GM21390 (cell line): ENCODE measurements at regions not wholly inside any gene's neighbourhood (a gene's known extent, or its start where the extent isn't known, plus 50 kb on each side); places are given as distances from the start of the nearest gene placed in this dataset.
"Not testable (repeated sequence)": the region's sequence is repeated elsewhere in the genome, so short reads cannot be mapped to it uniquely, and the experiment has no call there.

Source experiments
- ATAC-seq: cut with Tn5 transposase; IDR thresholded peaks from one replicate; pipeline ENCODE4 v1.9.1; 2021; ENCODE audit not compliant: unreplicated experiment

DNA sequence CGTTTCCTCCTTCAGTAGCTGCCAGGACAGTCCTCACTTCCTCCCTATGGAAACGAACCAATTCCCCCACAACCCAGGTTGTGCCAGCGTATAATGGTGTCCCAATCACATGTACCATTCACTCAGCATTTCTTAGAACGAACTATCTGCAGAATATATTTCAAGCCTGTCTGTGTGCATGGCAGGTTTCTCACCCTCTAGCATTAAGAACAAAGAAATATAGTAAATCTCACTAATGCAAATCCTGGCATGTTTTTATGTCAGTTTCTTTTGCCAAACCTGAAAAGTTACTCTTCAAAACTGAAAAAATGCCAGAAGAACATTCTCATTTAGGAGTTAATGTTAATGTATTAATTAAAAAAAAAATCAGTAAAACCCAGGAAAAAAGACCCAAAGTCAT is 405.9 kb upstream of the KLF6 start:
- no peak for ATAC-seq

DNA sequence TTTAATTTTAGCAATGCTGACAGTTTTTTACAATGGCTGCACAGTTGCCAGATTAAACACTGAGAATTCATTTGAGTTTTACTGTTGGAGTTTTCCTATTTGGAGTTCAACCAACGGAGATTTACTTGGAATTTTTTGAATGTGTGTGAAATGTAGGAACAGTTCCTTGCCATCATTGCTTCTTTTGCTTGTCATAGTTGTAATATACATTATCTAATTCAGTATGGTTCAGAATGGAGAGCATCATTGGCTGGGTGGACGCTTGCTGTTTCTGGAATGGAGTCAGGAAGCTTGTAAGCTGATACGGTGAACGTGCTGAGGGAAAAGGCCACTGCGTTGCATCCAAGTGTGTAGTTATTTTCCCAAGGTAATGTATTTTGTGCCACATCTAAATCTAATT is 404.3 kb upstream of the KLF6 start:
- ATAC-seq: no peak

DNA sequence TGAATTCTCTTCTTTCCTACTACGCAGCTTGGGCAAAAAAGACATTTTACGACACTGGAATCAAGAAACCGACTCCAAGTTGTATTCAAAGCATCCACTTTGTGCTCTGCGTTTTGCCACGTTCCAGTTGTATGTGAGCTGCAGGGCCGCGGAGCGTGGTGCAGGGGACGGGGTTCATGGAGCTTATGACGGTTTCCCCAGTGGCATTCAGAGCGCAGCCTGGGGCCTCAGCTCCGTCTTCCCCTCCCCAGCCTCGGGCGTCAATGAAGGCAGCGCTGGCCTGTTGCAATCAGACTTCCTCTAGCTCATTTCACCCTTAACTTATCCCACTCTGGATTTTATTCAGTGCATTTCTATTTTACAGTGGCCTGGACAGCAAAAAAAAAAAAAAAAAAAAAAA is 403.4 kb upstream of the KLF6 start:
- no peak for ATAC-seq

DNA sequence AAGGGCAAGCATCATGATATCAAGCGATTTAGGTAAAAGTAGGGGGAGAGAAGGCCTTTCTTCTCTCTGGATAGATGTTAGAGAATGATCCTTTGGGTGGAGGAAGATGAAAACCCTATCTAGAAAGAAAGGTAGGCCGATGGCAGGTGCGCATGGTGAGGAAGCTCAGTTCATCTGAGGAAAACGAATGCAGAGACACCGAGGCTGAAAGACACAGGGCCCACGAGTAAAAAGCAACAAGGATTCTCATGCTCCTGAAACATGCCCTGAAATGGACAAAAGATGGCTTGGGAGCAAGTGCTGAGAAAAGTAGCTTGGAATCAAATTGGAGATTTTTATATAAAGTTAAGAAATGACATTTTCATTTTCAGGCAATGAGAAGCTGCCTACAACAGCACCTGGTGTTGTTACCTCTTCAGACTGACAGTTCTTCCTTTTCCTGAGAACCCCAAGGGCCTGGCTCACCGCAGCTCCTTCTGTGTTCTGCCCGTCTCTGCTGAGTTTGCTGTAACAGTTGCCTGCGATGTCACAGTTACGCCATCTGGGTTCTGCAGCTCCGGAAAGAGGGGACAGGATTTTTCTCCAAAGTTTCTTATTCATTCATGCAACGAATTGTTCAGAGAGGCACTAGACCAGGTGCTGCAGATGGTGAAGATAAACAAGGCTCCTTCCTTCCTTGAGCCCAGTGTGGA is 402.0 kb upstream of the KLF6 start:
- ATAC-seq: no peak

DNA sequence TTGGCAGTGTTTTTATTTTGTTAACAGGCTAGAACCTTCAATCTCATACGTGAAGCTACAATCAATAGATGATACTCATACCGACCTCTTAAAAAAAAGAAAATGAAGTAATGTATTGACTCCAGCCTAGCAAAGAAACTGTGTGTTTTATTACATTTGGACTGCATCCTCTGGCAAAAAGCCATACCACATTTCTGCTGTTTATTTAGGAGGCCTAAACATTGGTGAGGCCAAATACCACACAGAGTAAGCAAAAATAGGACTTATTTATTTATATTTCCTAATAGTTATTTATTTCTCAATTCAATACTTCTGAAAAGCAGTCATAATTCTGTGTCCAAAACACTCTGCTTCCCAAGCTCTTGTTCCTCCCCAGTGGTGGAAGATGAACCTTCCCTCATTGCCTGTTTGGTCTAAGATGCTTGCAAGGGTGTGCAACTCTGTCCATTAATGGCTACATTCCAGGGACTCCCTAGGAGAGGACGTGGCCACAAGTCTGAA is 398.8 kb upstream of the KLF6 start:
- no peak for ATAC-seq

DNA sequence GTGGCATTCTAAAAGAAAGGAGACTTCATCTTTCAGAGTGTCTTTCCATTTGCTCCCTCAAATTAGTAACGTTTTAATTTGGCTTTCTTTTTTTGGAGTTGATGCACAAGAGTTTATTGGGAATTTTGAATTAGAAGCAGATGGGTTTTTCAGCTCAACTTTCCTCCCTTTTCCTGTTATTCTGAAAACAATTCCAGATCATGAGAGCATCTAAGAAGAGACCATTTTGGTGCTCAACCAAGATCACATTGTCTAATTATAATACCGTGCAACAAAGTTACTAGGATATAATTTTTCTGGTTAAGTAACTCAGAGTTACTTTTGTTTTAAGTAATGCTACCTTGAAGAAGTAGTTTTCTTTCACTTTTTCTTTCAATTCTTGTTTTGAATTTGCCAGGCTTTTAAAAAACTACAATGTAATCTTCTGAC is 396.6 kb upstream of the KLF6 start:
- ATAC-seq: no peak

DNA sequence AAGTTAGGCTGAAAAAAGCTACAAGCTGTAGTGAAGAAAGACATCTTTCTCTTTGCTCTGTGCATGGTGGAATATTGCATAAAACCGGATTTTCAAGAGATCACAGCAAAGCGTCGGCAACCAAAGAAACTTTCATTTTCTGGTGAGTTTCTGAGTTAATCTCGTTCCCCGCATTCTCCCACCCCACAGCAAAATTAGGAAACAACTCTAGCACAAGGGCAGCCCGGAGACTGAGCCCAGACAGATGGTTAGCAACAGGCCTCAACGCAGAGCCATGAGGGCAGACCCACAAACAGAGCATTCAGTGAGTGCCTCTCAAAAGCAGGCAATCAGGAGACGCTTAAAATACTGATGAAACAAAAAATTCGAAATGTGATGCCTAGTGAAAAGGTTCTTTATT is 396.1 kb upstream of the KLF6 start:
- no peak for ATAC-seq

DNA sequence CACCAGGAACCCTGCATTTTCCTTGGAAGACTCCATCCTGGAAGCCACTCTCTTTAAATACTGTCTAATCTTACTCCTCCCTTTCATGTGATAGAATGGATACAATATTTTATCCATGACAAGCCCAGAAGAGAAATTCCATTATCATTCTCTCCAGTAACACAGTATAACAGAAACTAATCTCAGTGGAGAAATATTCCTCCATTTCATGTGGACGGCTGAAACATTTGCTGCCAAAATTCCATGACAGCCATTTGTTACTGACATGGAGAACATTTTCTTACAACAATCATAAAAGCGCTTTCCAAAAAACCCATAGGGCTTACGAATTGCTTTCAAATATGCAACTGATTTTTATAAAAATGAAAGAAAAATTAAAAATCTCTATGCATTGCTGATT is 392.8 kb upstream of the KLF6 start:
- no peak for ATAC-seq

DNA sequence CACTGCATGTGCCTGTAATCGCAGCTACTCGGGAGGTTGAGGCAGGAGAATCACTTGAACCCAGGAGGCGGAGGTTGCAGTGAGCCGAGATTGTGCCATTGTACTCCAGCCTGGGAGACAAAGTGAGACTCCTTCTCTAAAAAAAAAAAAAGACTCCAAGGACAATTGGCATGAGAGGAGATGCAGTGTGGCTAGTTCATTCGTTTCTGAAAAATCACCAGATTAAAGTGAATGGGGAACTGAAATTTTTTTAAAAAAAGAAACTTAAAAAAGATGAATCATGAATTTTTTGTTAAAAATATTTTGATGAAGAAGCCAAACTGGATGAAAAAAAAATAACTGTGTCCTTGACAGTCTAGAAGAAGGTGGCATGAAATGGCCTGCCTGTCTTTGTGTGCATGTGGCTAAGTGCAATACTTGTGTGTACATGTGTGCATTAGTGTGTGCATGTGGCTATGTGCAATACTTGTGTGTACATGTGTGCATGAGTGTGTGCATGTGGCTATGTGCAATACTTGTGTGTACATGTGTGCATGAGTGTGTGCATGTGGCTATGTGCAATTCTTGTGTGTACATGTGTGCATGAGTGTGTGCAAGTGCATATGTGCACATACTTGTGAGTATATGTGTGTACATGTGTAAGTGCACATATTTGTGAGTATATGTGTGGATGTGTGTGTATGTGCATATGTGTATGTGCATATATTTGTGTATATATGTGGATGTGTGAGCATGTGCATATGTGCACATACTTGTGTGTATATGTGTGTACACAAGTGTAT is 391.7 kb upstream of the KLF6 start:
- peak; percentile 37 for ATAC-seq

DNA sequence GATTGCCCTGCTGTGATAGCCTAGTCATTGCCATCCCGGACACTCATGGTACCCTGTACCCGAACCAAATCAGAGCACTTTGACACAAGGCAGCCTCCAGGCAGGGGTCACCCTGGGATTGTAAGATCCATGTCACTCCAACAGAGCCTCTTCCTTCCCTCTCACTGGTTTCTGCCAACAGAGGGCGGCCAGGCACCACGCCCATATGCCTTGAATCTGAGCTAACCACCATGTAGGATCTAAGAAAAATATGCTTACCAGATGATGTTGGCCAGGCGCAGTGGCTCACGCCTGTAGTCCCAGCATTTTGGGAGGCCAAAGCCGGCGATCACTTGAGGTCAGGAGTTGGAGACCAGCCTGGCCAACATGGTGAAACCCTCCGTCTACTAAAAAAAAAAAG is 389.2 kb upstream of the KLF6 start:
- no peak for ATAC-seq

DNA sequence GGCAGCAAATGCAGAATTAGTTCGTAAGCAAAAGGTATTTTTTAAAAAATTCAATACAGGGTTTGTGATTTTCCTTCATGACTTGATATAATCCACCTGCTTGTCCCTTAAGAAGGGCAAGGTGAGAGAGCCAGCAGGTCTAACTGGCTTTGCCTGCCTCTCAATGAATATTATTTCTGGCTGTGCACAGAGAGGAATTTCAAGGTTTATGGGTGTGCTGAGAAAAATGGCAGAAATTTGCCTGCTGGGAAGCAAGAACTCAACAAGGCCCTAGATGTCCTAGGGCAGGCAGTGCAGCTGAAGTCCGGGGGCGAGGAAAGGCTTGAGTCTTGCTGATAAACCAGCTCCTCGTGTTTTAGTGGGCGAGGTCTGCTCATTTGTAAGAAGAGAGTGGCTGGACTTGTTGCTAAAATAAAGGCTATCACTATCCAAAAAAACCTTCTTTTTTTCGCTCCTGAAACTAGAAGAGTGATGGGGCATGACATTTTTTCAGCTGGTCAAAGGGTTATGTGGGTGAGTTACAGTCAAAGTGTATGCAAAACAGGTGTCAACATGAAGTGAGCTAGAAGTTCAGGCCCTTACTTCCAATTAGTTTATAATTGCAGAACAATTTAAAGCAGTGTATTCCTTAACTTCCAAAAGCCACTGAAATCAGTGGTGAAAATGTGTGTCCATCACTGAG is 385.8 kb upstream of the KLF6 start:
- peak; percentile 54 for ATAC-seq

DNA sequence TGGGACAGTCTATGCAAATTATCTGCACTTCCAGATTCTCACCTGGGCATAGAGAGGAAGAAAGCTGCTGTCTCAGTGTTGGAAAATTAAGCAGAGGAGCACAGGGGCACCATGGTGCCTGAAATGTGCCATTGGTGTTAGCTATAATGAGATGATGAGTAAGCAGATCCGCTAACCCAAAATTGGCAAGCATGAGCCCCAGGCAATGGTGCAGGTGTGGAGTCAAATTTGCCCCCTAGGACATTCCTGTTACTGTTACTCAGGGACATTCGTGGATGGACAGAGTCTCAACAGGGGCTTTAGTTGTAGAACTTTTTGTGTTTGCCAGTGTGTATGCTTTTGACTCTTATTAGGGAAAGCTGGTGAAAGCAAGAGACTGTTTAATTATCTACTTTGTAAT is 385.2 kb upstream of the KLF6 start:
- ATAC-seq: no peak

DNA sequence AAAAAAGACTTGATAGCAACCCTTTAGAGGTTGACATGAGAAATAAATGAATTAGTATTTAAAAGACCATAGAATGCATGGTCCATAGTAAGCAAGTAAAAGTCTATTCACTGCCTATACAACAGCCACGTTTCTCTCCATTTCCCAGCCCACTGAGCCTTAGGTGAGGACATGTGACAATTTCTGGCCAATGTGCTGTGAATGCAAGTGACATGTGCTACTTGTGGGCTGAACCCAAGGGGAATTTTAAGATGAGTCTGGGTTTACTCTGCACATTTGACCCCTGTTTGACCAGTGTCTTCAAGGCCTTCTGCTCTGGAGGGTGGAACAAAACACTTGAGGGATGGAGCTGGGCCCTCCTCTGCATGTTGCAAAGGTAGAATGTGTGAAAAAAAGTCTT is 384.4 kb upstream of the KLF6 start:
- ATAC-seq: no peak

DNA sequence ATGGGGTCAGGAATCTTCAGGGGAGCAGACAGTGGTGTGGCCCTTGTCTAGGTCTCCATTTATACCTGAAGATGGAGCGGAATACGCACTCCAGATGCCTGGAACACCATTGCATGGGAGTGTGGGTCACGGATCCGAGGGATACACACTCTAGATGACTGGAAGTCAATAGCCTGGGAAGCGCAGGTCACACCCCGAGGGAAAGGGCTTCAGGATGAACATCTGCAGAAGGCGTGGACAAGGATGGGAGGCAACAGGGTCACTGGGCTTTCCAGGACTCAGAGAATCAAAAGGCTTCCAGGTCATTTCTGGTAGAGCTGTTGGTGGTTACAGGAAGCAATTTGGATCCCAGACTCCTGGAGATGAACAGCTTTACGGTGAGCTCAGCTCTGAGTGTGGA is 382.2 kb upstream of the KLF6 start:
- no peak for ATAC-seq

DNA sequence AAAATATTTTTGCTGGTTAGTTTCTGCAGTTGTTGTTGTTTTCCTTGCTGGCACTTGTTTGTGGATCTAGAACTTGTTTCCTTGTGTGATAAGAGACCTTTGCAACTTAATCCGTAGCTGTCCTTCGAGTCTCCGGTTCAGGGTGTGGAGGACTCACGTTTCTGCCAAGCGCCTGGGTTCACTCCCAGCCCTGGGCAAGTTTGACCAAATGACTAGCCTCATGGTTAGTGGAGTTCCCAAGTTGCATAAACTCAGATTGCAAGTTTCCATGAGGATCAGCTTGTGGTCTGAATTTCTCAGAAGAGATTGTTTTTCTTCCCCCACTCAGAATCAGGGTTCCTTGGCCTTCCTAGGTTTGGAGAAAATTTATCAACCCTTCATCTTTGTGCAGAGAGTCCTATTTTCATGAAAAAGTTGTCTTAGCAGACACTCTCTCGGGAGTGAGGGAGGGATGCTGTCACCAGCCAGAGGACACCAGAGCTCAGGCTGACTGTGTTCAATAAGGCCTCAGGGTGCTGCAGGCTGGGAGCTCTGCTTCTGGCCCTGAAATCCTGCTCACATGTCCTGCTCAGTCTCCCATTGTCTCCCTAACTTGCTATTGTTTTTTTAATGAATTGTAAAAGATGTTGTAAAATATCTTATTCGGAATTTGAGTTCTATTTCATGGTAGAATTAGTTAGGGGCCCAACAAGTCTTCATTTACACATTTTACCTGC is 377.7 kb upstream of the KLF6 start:
- no peak for ATAC-seq

DNA sequence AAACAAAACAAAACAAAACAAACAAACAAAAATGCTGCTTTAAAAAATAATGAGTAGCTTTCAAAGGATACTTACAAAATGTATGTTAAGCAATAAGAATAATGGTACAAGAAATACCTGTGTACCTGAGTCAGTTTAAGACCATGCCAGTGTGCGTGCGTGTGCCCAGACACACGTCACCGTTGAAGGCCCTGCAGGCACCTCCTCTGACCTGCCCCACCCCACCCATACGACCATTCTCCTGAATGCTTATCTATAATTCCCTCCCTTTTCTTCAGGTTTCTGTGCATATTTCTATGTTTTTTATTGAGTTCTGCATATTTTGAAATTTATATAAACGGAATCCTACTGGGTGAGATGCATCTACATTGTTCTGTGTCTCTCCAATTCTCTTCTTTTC is 374.2 kb upstream of the KLF6 start:
- no peak for ATAC-seq

DNA sequence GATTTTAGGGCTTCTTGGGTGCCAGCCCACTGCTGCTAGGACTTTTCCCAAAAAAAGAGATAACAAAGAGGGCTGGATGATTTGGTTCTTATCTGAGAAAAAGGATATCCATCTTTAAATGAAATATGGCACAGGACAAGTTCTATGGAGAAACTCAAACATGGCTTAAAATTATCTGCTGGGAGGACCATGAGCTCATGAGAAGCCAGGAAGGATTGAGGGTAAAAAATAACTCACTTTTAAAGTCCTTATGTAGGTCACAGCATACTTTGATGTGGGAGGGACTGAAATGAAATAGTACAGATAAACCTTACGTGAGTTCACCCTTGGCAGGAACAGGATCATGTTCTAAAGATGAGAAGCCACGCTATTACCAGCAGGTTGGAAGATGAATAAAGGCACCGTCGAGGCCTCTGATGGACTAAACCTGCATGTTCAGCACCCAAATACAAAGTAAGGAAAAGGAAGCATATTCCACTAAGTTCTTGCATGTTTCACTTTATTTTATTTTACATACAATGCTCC is 369.2 kb upstream of the KLF6 start:
- no peak for ATAC-seq

DNA sequence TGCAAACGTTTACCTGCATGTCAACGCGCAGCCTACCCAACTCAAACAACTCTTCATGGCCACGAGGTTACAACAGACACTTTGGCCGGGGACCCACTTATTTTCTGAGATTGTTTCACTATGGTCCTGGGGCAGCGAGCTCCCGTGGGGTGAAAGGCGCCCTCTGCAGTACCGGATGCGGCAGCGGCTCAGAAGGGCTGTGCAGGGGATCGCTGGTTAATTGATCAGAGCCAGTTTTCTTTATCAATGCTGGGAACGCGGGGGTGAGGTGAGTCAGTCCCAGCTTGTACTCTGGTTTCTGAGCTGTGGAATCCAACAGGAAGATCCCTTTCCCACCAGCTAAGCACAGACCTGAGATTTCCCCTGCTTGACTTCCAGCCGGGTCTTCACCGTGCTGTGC is 366.5 kb upstream of the KLF6 start:
- no peak for ATAC-seq

DNA sequence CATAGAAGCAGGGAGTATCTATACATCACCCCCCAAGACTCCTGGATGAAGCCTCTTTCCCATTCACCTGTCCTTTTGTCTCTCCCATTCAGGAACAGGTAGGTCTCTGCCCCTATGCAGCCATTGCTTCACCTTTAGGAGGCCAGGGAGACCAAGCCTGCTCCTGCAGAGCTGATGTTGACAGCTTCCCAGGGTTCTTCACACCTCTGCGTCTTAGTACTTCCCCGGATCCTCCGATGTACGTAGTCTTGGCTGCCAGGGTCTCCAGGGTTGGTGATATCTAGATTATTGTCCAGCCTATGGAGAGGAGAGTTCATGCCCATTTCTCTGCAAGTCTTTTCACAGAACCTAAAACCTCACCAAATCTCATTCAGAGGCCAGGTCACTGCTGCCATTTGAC is 365.7 kb upstream of the KLF6 start:
- no peak for ATAC-seq

DNA sequence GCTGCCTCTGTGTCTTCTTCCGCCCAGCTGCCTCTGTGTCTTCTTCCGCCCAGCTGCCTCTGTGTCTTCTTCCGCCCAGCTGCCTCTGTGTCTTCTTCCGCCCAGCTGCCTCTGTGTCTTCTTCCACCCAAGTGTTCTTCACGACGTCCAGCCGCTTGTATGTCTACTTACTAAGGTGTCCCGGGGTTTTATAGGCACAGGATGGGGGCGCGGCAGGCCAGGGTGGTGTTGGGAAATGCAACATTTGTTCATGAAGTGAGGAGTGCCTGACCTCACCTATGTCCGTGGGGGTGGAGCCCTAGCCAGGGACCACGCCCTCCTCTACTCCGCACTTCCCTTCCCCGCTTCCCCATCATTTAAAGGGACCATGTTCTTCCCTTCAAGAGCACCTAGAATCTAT is 364.5 kb upstream of the KLF6 start:
- ATAC-seq: not testable (repeated sequence)

DNA sequence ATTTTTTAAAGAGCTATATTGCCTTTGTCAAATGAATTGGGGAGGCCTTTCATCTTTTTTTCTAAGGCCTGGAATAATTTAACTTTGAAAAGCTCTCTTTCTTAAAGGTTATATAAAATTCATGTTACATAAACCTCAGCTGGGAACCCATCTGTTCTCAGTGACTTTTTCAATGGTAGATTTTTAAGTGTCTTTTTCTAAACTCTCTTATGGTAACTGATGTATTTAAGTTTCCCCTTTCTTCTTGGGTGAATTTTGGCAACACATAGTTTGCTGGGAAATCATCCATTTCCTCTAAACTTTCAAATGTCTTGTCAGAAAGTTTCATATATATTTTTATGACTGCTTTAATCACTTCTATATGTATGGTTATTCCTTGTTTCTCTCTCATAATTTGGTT is 362.2 kb upstream of the KLF6 start:
- no peak for ATAC-seq
